AG09309 (cell line): ENCODE measurements at regions not wholly inside any gene's neighbourhood (a gene's known extent, or its start where the extent isn't known, plus 50 kb on each side); places are given as distances from the start of the nearest gene placed in this dataset.

Source experiments
- DNase-seq: peaks from one replicate; pipeline ENCODE4 v3.0.0-alpha.2; 2010; ENCODE audit warnings: low read depth
- H3K4me3 ChIP-seq: 2 replicates; pipeline ENCODE4 v1.5.1; 2011; ENCODE audit warnings: mild to moderate bottlenecking, low read depth, low read length, moderate library complexity; ENCODE audit not compliant: control insufficient read depth
- CTCF ChIP-seq: IDR thresholded peaks from 2 replicates; pipeline ENCODE4 v1.5.1; 2011; ENCODE audit warnings: mild to moderate bottlenecking, low read depth, low read length, inconsistent platforms; ENCODE audit not compliant: insufficient read depth, control insufficient read depth; ENCODE audit errors: missing control alignments

- H3K4me3 ChIP-seq: no peak overlapping the region
- no peak for TF ChIP-seq CTCF
- DNase-seq: no peak
Measured at GRCh38 chr4:123840197-123840596, 443.6 kb downstream of the SPRY1 start.

GRCh38 chr4:123841447-123842121, 445.0 kb downstream of the SPRY1 start:
- H3K4me3 ChIP-seq: no peak overlapping the region
- DNase-seq: no peak
- TF ChIP-seq CTCF: no peak

- no peak overlapping the region for H3K4me3 ChIP-seq
- DNase-seq: no peak
- no peak for TF ChIP-seq CTCF
Measured at GRCh38 chr4:123843137-123843536, 446.5 kb downstream of the SPRY1 start.

- no peak for DNase-seq
- TF ChIP-seq CTCF: no peak
- no peak overlapping the region for H3K4me3 ChIP-seq
Measured at GRCh38 chr4:123844374-123844773, 447.8 kb downstream of the SPRY1 start.

- H3K4me3 ChIP-seq: no peak overlapping the region
- TF ChIP-seq CTCF: no peak
- no peak for DNase-seq
Measured at GRCh38 chr4:123846092-123846491, 449.5 kb downstream of the SPRY1 start.

GRCh38 chr4:123846561-123846960, 450.0 kb downstream of the SPRY1 start:
- no peak for DNase-seq
- no peak for TF ChIP-seq CTCF

More at GRCh38 chr4:123846561-123846960, 450.0 kb downstream of the SPRY1 start:
- H3K4me3 ChIP-seq: no peak overlapping the region
